AML-193 (cell line): ENCODE measurements at regions not wholly inside any gene's neighbourhood (a gene's known extent, or its start where the extent isn't known, plus 50 kb on each side); places are given as distances from the start of the nearest gene placed in this dataset.
"Not testable (repeated sequence)": the region's sequence is repeated elsewhere in the genome, so short reads cannot be mapped to it uniquely, and the experiment has no call there.

Experiments used
- DNase-seq, 2 experiments: peaks; one replicate each; lab custom pipeline; 2025; lab: John Stamatoyannopoulos, UW

DNA sequence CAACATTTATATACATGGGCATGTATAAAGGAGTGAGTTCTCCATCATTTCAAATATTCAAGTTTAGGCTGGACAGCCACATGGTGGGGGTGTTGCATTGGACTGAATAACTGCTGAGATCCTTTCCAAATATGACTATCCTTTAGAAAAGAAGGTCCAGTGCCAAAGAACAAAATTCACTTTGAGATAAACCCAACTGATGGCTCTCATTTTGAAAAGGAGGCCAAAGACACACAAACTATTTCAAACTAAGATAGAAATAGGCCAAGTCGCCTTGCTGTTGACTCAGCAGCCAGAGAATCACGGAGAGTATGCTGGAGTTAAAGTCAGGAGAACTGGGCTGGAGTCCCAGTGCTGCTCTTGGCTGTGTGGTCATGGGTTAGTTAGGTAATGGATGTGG lies 204.5 kb upstream of the LRATD1 start:
- DNase-seq: no peak

DNA sequence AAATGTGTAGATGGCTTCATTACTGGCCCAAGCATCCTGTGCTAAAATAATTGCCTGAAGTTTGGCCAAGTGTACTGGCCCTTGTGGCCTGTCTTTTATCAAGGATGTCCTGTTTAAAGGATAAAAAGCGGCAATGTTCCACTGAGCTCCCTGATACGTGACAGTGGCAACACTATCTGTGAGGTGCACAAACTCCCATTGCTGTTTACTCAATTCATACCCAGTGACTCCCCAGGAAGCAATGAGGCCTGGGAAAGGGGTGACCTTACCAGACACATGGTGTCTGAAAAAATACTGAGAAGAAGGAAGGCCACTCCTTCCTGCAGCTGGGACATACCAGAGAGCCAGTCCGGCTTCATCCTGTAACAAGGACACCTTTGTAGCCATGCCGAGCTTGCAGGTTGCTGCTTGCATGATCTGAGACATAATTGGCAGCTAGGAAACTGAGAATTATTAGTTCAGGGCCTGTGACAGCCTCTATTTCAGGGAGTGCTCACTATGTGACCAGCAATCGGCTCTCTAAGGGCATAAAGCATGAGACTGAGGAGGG lies 198.5 kb upstream of the LRATD1 start:
- no peak for DNase-seq

DNA sequence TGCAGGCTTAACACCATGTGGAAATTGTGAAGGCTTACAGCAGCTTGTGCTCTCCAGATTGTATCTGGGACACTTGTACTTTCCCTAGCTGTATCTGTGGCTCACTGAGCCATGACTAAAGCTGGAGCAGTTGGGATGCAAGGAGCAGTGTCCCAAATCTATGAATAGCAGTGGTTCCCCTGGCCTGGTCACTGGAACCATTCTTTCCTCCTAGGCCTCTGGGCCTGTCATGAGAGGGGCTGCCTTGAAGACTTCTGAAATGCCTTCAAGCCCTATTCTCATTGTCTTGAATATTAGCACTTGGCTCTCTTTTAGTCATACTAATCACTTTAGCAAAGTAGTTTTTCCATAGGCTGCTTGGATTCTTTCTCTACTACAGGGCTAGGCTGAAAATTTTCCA lies 186.8 kb upstream of the LRATD1 start:
- no peak for DNase-seq

DNA sequence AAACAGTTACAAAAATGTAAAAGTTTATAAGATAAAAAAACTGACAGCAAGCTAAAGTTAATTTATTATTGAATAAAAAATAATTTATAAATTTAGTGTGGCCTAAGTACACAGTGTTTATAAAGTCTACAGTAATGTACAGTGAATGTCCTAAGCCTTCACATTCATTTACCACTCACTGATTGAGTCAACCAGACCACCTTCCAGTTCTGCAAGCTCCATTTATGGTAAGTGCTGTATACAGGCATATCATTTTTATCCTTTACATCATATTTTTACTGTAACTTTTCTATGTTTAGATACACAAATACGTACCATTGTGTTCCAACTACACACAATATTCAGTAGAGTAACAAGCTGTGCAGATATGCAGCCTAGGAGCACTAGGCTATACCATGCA lies 184.2 kb upstream of the LRATD1 start:
- DNase-seq: no peak

DNA sequence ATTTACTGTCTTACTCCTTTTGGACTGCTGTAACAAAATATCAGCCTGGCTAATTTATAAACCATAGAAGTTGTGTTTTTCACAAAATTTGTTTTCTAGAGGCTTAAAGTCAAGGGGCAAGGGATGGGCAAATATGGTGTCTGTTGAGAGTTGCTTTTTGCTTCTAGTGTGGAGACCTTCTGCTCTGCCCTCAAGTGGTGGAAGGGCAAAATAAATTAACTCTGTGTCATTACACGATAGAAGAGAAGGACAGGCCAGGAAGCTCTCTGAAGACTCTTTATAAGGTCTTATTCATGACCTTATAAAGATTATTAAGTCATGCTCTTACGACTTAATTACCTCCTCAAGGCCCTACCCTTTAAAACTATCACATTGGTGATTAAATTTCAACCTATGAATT lies 181.2 kb upstream of the LRATD1 start:
- DNase-seq: peak in 1 of 2 experiments; percentile 4

DNA sequence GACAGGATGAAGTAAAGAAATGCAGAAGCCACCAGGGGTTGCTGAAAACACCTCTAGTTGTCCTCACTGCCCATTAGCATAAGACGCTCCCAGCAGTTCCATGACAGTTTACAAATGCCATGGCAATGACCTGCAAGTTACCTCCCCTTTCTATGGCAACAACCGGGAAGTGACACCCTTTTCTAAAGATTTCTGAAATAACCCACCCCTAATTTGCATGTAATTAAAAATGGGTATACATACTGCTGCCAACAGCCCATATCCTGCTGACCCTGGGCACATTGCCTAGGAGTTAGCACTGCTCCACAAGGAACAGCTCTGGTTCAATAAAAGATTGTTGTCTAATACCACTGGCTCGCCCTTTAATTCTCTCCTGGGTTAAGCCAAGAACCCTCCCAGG lies 178.3 kb upstream of the LRATD1 start:
- DNase-seq: no peak

DNA sequence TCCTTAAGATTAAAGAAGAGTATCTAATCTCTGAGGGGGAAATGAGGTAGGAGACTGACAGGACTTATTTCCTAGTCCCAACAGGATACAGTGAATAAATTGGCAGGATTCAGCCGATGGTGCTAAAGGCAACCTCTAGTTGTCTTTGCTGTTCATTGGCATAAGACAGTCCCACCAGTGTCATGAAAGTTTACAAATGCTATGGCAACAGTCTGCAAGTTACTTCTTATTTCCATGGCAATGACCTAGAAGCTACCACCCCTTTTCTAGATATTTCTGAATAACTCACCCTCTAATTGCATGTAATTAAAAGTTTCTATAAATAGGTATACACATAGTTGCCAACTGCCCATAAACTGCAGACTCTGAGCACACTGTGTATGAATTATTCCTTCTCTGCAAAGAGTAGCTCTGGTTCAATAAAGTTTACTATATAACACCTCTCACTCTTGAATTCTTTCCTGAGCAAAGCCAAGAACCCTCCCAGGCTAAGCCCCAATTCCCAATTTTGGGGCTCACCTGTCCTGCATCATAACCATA lies 172.7 kb upstream of the LRATD1 start:
- DNase-seq: no peak

DNA sequence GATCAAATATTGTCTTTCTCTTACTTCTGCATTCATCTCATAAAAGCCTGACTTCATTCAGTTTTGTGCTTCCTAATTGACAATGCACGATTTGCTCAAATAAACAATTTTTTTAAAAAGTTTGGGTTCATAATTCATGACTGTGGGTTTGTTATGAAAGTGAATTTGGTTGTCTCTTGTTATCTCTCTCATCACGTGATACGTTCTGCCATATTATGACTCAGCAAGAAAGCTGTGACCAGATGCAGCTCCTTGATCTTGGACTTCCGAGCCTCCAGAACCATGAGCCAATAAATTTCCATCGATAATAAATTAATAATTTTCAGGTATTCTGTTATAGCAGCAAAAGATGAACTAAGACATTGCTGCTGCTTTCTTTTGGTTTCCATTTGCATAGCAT lies 156.5 kb upstream of the LRATD1 start:
- no peak for DNase-seq

DNA sequence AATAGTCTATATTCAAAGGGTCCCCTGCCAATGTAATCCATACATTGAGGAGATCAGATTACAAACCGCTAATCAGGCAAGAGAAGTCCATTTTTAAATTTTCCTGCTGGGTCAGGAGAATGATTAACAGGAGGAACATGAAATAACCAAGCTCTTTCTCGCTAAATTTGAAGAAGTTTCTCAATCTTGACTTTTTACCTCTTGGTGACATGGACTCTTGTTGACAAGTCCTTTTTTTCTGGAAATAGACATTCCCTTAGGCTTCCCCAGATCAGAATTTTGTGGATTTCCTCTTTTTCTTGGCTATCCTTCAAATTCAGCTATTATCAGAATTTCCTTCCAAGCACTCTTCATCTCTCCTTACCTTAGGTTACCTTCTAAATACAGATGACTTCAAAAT lies 153.0 kb upstream of the LRATD1 start:
- DNase-seq: no peak

DNA sequence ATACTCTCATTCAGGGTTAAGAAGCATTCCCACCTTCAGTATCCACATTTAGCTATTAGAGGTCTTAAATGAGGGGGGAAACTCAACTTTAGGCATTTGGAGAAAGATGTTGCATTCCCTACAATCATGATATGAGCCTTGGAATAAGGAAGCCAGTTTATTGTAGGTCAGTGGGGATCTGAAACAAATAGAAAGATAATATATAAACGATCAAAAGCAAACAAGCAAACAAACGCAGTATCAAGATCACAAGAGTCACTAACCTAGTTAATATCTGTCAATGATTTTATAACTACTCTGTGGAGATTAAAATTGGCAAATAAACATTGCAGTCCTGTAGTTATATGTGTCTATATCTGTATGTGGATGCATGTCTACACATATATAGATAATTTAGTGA lies 152.4 kb upstream of the LRATD1 start:
- DNase-seq: no peak

DNA sequence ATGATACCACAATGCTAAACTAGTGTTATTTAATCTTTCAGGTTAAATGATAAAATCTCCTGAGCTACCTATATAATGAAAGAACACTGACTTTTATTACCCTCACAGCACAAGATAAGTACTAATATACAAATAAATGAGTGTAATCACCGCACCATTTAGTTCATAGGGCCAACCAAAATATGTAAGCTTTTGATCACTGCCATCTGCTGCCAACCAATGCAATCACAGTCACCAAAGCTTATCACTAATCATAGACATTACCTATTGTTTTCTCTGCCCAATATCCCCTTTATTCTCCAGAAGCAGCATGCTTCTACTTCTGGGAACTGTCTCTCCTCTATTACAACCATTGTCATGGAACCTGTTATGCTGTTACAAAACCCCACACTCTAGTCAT lies 151.6 kb upstream of the LRATD1 start:
- no peak for DNase-seq

DNA sequence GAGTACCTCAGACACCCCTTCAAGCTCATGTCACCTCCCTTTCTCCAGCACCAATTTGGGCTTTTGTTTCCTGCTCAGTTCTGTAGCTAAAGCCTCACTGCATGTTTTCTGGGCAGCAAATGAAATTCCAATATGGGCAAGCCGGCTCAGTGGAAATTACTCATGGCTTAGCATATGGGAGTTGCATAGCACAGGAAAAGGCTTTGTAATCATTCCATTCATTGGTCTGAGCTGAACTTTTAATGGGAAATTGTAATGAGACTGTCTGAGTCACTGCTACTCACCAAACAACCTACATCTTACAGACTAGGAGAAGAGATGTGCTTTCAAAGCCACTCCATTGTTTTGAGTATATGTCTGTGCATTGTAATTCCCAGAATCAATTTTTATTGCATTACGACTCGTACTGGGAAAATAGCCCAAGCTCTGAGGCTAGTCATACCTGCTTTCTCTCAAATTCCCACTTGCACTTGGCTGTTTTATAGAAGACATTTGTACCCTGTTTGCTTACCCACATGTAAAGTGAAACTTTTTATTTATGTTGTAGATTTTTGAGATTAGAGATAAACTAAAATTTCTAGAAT lies 139.5 kb upstream of the LRATD1 start:
- no peak for DNase-seq

DNA sequence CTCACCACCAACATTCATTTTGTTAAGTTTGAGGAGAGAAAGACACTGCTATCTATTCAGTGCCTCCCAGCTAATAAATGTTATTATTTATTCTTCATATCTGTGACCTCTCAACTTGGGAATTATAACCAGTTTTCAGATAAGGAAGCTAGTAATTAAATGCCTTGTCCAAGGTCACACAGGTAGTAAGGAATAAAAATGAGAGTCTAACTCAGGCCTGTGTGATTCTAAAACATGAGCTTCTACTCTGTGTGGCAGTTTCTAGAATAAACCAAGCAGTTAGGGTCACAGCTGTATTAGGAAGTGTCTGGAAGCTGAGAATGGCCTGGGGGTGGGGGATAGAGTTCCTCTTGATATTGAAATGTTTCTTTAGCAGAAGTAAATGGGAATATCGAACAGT lies 137.8 kb upstream of the LRATD1 start:
- DNase-seq: no peak

DNA sequence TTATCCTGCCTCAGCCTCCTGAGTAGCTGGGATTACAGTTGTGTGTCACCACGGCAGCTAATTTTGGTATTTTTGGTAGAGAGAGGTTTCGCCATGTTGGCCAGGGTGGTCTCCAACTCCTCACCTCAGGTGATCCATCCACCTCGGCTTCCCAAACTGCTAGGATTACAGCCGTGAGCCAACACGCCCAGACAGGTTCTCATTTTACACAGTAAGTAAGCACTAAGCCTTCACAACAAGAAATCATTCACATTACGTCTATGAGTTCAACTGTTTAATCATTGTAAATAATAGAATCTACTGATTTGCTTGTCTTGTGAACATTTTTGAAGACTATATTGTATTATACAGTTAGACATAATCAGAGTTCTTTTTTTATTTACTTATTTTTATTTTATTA lies 131.5 kb upstream of the LRATD1 start:
- no peak for DNase-seq

DNA sequence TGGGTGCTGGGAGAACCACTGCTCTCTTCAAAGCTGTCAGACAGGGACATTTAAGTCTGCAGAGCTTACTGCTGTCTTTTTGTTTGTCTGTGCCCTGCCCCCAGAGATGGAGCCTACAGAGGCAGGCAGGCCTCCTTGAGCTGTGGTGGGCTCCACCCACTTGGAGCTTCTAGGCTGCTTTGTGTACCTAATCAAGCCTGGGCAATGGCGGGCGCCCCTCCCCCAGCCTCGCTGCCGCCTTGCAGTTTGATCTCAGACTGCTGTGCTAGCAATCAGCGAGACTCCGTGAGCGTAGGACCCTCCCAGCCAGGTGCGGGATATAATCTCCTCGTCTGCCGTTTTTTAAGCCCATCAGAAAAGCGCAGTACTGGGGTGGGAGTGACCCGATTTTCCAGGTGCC lies 125.6 kb upstream of the LRATD1 start:
- DNase-seq: not testable (repeated sequence)

DNA sequence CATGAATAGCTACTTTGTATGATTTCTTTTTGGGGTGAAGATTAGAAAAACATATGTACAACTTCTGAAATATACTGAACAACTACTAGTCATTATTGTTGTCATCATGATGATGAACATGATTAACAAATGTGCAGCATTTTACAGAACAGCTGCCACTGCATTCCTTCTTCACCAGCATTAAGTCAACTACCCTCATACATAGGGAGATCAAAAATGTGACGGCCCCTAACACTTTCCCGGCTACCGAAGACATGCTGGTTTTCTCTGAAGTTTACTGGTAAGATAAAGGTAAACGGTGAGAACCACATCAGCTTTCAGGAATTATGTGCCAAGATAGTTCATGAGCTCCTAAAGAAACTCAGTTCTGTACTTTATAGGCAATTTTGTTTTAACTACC lies 121.0 kb upstream of the LRATD1 start:
- no peak for DNase-seq

DNA sequence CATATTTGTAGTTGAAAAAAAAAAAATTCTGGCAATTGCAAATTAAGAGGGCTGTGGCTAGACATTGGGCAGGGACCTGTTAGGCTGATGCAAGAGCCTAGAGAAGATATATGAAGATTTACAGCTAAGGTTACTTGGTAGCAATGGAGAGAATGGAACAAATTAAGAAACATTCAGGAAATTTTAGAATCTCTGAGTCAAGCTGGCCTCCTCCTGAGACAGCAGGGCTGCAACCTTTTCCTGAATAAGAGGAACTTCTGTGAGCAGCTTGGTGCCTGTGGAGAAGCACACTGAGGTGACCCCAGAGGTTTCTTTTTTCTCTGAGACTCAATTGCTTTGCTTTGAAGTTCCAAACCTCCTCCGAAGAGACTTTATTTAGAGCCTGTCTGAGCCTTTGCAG lies 118.6 kb upstream of the LRATD1 start:
- DNase-seq: no peak

DNA sequence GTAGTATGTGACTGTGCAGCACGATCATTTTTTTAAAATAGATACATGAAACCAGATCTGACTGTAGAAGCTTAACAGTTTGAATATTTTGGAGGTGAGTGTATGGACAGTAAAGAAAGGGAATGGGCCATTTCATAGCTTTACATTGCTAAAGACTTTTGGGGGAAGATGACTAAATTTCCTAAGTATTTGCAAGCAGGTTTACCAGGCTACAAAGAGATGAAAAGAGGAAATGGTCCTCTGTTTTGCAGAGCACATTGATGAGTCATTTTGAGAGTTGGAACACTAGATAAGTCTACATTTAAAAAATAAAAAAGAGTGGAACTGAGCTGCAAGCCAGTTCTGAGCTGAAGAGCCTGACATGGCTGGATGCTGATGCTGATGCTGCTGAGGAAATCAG lies 115.7 kb upstream of the LRATD1 start:
- DNase-seq: no peak

DNA sequence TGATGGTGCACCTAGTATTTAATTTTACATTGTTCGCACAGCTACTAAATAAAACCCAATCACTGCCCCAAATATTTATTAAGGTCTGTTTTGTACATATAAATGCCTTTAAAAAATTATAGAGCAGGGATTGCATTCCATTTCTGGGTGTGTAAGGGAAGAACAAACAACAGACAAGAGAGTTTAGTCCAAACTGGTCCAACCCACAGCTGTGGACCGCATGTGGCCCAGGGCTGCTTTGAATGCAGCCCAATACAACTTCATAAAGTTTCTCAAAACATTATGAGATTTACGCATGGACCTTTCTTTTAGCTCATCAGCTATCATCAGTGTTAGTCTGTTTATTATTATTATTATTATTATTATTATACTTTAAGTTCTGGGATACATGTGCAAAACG lies 114.8 kb upstream of the LRATD1 start:
- DNase-seq: no peak

DNA sequence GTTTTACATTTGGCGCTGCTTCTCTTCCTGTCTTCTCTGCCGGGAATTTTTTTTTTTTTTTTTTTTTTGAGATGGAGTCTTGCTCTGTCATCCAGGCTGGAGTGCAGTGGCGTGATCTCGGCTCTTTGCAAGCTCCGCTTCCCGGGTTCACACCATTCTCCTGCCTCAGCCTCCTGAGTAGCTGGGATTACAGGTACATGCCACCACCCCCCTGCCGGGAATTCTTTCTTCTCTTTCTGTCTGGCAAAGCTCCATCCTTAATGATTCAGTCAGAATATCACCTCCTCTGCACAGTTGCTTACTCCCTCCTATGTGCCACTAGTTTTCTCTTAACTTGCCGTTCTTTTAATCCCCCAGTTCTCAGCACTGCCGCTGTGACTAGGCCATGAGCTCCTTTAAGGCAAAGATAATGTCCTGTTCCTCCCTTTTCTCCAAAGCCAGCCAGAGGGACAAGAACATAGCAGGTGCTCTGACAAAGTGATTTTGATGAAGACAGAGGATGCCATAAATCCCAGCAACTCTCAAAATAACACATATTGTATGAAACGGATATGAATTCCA lies 112.1 kb upstream of the LRATD1 start:
- DNase-seq: no peak

DNA sequence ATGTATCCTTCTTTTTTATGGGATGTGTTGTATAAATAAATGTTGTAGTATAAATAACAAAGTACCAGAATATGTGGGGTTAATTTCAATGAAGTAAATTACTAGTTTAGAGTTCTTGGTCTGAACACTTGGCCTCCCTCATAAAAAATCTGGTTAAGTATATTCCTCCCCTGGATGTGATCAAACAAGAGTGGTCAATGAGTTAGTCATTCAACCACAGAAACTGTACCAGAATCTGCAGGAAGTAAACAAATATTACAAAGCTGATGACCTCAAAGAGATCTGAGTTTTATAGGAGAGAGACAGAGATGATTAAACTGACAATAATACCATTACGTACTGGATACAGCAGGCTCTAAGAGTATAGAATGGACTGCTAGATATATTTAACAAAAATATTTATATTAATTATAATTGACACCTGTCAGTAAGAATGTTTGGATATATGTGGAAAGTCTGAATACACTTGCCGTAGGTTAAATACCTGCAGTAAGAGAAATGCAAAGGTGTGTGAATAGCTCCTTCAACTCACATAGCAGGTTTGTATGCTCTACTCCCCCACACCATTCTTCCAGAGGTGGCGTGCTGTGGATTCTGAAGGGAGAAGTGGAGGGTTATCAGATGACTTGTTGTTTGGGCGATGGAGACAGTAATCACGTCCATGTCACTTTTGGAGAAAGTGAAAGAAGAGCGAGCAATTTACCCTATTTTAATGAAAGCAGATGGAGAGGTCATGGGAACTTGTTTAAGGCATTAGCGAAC lies 108.3 kb upstream of the LRATD1 start:
- no peak for DNase-seq

DNA sequence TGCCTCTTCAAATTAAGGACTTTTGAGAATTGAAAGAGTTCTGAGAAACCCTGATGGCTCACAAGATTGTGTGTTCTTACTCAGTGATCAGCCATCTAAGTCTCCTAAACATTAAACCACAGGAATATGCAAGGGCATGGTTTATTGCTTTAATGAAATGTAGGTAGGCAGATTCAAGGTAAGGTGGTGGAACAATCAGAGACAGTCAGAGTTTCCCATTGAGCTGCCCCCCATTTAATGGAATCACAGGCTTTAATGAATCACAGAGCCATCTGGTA lies 107.8 kb upstream of the LRATD1 start:
- DNase-seq: no peak

DNA sequence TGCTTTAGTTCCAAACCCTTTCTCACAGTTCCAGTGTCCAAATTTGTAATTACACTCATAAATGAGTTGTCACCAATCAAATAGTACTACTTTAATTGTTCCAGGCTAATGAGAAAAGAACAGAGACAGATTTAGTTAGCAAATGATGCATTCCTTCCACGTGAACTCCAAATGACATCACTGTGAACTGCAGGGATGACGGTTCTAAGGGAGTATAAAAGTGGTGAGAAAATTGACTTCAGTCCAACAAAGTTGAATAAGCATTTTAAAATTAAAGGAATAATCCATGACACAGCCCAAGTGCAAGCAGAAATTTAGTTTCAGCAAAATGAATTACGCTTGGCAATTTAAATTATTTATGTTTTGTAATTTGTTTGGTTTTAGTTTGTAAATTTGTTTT lies 102.0 kb upstream of the LRATD1 start:
- DNase-seq: no peak
